Ascending aorta (tissue), 2 donors: ENCODE measurements at regions not wholly inside any gene's neighbourhood (a gene's known extent, or its start where the extent isn't known, plus 50 kb on each side); places are given as distances from the start of the nearest gene placed in this dataset.

ENCODE experiments used
- DNase-seq, 2 donors: peaks; one replicate each; pipeline ENCODE4 v3.0.0-alpha.2; 2019; ENCODE audit warnings: low spot score in 2 of 2
- H3K27ac ChIP-seq, 2 donors: fragments of 200-600 bp; sonication (generic); one replicate each; pipeline ENCODE4 v1.5.1; 2016 to 2017; ENCODE audit warnings: mild to moderate bottlenecking in 1 of 2
- H3K27me3 ChIP-seq: fragments of 200-600 bp; sonication (generic); one replicate; pipeline ENCODE4 v1.5.1; 2017
- H3K36me3 ChIP-seq, 2 donors: fragments of 200-600 bp; sonication (generic); one replicate each; pipeline ENCODE4 v1.5.1; 2016
- H3K4me1 ChIP-seq, 2 donors: fragments of 200-600 bp; sonication (generic); one replicate each; pipeline ENCODE4 v1.5.1; 2016 to 2017; ENCODE audit warnings: mild to moderate bottlenecking in 1 of 2
- H3K4me3 ChIP-seq, 2 donors: fragments of 200-600 bp; sonication (generic); one replicate each; pipeline ENCODE4 v1.5.1; 2016 to 2017; ENCODE audit warnings: mild to moderate bottlenecking in 1 of 2
- H3K9me3 ChIP-seq, 2 donors: fragments of 200-600 bp; sonication (generic); one replicate each; pipeline ENCODE4 v1.5.1; 2016
- CTCF ChIP-seq, 3 experiments: fragments of 200-600 bp in 2 of 3; fragments of 450-650 bp in 1 of 3; sonication (generic) in 2 of 3; IDR thresholded peaks; one replicate each; pipeline ENCODE4 v1.5.1; 2016 to 2019; ENCODE audit warnings: antibody characterized with exemption in 3 of 3, mild to moderate bottlenecking in 1 of 3, moderate library complexity in 1 of 3
- intact Hi-C: fragments of 100-400 bp; cut with DNase I; formaldehyde crosslinking; loops from one replicate; pipeline ENCODE4 v1.15.1; 2023

- H3K4me3 ChIP-seq: no peak overlapping the region
- no peak for DNase-seq
- intact Hi-C loops: no loop called here
- no peaks in the 10 kb centered on the region for H3K27me3 ChIP-seq
- no peak for TF ChIP-seq CTCF (IDR thresholded peaks at IDR 0.05)
- no peaks in the 10 kb centered on the region for H3K4me1 ChIP-seq
- no peak overlapping the region for H3K27ac ChIP-seq
- H3K36me3 ChIP-seq: no peaks in the 10 kb centered on the region
- no peaks in the 10 kb centered on the region for H3K9me3 ChIP-seq
Measured at GRCh38 chr1:81217058-81217457, 583.7 kb upstream of the ADGRL2 start.

GRCh38 chr1:81213279-81213678 lies 587.5 kb upstream of the ADGRL2 start:
- Histone ChIP-seq H3K9me3 (no peaks in the 10 kb centered on the region), H3K27me3 (no peaks in the 10 kb centered on the region), H3K4me1 (no peaks in the 10 kb centered on the region), H3K36me3 (no peaks in the 10 kb centered on the region), H3K27ac (no peak overlapping the region), H3K4me3 (no peak overlapping the region)
- DNase-seq: no peak
- no peak for TF ChIP-seq CTCF (IDR thresholded peaks at IDR 0.05)
- intact Hi-C loops: no loop called here

GRCh38 chr1:81209461-81209860 lies 591.3 kb upstream of the ADGRL2 start:
- no peaks in the 10 kb centered on the region for H3K4me1 ChIP-seq
- intact Hi-C loops: no loop called here
- DNase-seq: no peak
- H3K9me3 ChIP-seq: no peaks in the 10 kb centered on the region
- no peaks in the 10 kb centered on the region for H3K36me3 ChIP-seq
- no peaks in the 10 kb centered on the region for H3K27me3 ChIP-seq
- no peak overlapping the region for H3K27ac ChIP-seq
- no peak for TF ChIP-seq CTCF (IDR thresholded peaks at IDR 0.05)
- H3K4me3 ChIP-seq: no peak overlapping the region

GRCh38 chr1:81208441-81208840 lies 592.3 kb upstream of the ADGRL2 start:
- no peak for TF ChIP-seq CTCF (IDR thresholded peaks at IDR 0.05)
- no peaks in the 10 kb centered on the region for H3K9me3 ChIP-seq
- no peaks in the 10 kb centered on the region for H3K27me3 ChIP-seq
- no peak overlapping the region for H3K4me3 ChIP-seq
- no peak overlapping the region for H3K27ac ChIP-seq
- DNase-seq: no peak
- no peaks in the 10 kb centered on the region for H3K4me1 ChIP-seq
- no peaks in the 10 kb centered on the region for H3K36me3 ChIP-seq
- intact Hi-C loops: no loop called here

- intact Hi-C loops: no loop called here
- Histone ChIP-seq H3K4me3 (no peak overlapping the region), H3K36me3 (no peaks in the 10 kb centered on the region), H3K27me3 (no peaks in the 10 kb centered on the region), H3K4me1 (no peaks in the 10 kb centered on the region), H3K9me3 (no peaks in the 10 kb centered on the region), H3K27ac (no peak overlapping the region)
- DNase-seq: no peak
- TF ChIP-seq CTCF (IDR thresholded peaks at IDR 0.05): no peak
Measured at GRCh38 chr1:81205956-81206355, 594.8 kb upstream of the ADGRL2 start.

GRCh38 chr1:81201779-81202178 lies 599.0 kb upstream of the ADGRL2 start:
- Histone ChIP-seq H3K4me1 (no peaks in the 10 kb centered on the region), H3K27ac (no peak overlapping the region), H3K27me3 (no peaks in the 10 kb centered on the region), H3K9me3 (no peaks in the 10 kb centered on the region), H3K4me3 (no peak overlapping the region), H3K36me3 (no peaks in the 10 kb centered on the region)
- DNase-seq: no peak
- TF ChIP-seq CTCF (IDR thresholded peaks at IDR 0.05): no peak
- intact Hi-C loops: no loop called here
